LNCaP clone FGC (cell line): ENCODE measurements at regions not wholly inside any gene's neighbourhood (a gene's known extent, or its start where the extent isn't known, plus 50 kb on each side); places are given as distances from the start of the nearest gene placed in this dataset.

Experiments used
- DNase-seq: peaks from one replicate; pipeline ENCODE4 v3.0.0-alpha.2; 2011; ENCODE audit warnings: low read depth
- H3K4me3 ChIP-seq: 2 replicates; pipeline ENCODE4 v1.5.1; 2011; ENCODE audit warnings: mild to moderate bottlenecking, low read depth, low read length, control low read depth
- TF ChIP-seq, protein P1 (sequence below): IDR thresholded peaks from 2 replicates; pipeline ENCODE4 v1.5.1; 2012; ENCODE audit warnings: mild to moderate bottlenecking; ENCODE audit not compliant: control insufficient read depth, insufficient read depth; ENCODE audit errors: extremely low read depth

DNA sequence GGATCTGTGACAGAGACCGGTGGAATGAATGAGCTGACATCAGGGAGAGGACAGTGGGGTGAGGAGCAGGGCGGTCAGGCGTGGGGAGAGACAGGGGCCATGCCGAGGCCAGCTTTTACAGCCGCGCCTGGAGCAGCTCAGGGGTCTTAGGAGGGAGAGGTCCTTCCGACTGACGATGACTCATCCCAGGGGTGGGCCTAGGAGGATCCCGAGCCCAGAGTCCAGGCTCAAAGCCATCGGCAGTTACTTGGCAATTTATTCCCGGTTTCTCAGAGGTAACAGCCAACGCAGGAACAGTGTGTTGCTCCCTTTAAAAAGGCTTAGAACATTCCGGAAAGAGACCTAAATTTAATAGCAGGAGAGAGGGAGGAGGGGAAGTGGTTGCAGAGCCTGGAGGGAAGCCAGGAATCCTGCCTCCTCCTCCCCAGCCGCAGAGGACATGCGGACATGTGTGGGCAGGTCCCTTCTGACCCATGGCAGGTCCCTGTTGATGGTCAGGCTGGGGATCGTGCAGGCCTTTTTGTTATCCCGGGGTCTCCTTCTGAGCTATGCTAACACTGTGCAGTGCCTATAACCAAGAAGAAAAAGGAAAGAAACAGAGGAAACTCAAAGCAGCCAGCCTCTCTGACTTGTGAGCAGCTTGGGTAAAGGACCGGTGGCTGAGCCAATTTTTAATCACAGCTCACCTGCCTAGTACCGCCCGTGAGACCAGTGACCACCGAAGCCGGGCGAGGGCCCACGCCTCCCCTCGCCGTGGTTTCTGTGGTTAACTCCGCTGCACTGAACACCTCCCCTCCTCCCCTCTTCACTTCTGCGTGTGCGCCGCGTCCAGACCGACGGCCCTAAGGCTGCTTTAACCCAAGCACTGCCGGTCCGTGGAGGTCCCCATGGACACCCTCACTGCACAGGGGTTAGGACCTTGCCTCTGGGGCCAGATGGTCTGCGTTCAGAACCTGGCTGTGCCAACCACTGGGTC is 392.4 kb upstream of the PROK2 start:
- DNase-seq, result no peak
- TF ChIP-seq, protein P1, sequence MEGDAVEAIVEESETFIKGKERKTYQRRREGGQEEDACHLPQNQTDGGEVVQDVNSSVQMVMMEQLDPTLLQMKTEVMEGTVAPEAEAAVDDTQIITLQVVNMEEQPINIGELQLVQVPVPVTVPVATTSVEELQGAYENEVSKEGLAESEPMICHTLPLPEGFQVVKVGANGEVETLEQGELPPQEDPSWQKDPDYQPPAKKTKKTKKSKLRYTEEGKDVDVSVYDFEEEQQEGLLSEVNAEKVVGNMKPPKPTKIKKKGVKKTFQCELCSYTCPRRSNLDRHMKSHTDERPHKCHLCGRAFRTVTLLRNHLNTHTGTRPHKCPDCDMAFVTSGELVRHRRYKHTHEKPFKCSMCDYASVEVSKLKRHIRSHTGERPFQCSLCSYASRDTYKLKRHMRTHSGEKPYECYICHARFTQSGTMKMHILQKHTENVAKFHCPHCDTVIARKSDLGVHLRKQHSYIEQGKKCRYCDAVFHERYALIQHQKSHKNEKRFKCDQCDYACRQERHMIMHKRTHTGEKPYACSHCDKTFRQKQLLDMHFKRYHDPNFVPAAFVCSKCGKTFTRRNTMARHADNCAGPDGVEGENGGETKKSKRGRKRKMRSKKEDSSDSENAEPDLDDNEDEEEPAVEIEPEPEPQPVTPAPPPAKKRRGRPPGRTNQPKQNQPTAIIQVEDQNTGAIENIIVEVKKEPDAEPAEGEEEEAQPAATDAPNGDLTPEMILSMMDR, result no peak
- H3K4me3 ChIP-seq, result no peak overlapping the region

DNA sequence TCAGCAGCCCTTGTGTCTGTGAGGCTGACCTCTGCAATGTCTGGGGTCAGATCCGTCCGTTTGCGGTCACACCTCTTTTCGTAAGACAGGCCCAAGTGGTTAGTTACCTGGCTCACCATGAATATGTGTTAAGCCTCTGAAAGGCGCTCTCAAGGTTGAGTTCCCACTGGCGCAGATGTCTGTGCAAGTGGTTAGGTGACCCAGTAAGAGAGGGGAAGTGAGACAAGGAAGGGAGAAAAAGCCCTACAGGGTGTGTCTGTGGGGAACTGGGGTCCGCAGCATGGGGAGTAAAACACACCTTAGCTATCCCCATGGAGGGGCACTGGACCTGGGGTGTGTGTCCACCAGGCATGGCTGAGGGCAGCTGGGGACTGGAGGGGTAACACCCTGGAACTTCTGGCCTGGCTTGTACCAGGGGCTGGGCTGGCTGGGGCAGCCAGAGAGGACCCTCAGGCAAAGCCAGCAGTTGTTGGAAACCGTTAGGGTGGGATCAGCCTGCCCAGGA is 391.6 kb upstream of the PROK2 start:
- DNase-seq, result no peak
- TF ChIP-seq, protein P1, result no peak
- H3K4me3 ChIP-seq, result no peak overlapping the region

DNA sequence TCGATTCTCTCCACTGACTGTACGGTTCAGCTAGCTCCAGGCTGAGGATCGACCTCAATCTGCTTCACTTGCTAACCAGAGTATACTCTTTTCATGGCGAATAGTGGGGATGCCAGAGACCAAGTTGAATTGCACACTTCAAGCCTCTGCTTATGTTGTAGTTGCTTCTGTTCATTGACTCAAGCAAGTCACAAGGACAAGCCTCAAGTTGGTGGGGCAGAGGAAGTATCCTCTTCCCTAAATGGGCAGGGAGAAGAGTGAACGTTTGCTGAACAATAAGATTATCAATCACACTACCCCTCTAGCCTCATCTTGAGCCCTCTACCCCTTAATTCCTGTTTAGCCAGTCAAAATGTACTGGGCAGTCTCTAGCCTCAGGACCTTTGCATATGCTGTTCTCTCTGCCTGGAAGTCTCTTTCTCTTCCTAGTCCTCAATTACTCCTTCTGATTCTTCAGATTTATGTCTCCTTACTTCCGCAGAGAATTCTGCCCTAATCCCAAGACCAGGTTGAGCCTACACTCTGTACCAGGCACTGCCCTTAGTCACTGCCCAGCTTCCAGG is 390.4 kb upstream of the PROK2 start:
- DNase-seq, result no peak
- TF ChIP-seq, protein P1, result no peak
- H3K4me3 ChIP-seq, result no peak overlapping the region

DNA sequence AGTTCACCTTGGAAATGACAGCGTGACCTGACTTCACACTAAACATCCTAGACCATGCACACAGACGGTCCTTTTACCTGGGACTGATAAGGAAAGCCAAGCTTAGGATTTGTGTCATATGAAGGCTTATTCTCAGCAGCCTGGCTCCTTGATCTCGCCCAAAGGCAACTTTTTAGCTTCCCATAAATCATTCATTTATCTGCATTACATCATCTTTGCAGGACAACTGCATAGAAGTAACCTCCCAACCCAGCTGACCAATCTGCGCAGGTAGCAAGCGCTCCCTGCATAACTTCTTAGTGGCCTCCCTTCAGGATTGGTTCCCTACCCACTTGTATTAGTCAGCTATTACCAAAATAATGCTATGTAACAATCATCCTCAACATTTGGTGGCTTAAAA is 389.9 kb upstream of the PROK2 start:
- TF ChIP-seq, protein P1, result no peak
- no peak for DNase-seq
- H3K4me3 ChIP-seq, result no peak overlapping the region

DNA sequence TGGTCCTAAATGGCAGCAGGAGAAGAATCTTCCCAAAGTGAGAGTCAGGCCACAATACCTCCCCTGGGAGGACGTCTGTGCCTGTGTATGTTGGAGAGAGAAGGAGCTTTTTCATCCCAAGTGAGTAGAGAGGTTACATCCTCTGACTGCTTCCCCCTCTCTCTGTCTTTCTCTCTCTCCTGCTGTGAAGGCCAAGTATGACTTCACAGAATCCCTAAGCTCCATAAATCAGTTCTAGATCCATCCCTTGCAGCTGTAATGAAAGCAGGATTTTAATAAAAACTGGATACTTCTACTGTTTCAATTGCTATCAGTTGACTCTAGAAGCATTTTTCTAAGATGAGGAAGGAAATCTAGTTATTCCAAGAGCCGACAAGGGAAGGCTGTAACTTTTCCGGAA is 389.1 kb upstream of the PROK2 start:
- no peak for DNase-seq
- TF ChIP-seq, protein P1, result no peak
- no peak overlapping the region for H3K4me3 ChIP-seq

DNA sequence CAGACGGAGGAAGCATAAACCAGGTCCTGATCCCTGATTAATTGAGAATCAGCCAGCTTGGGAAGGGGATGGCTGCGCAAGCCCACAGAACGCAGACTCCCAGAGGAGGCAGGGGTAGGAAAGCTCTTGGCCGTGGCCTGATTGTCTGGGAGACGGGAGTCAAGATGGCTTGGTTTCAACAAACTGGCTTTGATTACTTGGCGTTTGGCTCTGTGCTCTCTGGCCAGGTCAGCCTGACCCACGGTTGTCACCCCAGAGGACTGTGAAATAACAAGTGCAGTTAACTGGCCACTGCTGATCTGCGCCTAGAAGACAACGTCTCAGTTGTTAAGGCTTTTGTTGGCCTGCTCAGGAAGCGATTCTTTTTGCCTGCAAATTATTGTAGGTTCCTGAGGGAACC is 387.0 kb upstream of the PROK2 start:
- H3K4me3 ChIP-seq, result no peak overlapping the region
- no peak for DNase-seq
- TF ChIP-seq, protein P1, result no peak
